NB4 (cell line): ENCODE measurements at regions not wholly inside any gene's neighbourhood (a gene's known extent, or its start where the extent isn't known, plus 50 kb on each side); places are given as distances from the start of the nearest gene placed in this dataset.
"Not testable (repeated sequence)": the region's sequence is repeated elsewhere in the genome, so short reads cannot be mapped to it uniquely, and the experiment has no call there.

Source experiments
- DNase-seq: peaks from one replicate; pipeline ENCODE4 v3.0.0; 2010; ENCODE audit warnings: low read depth
- H3K4me3 ChIP-seq: one replicate; pipeline ENCODE4 v1.5.1; 2011; ENCODE audit warnings: mild to moderate bottlenecking, low read depth, low read length, moderate library complexity
- MYC ChIP-seq: IDR thresholded peaks from 2 replicates; pipeline ENCODE4 v1.6.1; 2011; ENCODE audit warnings: low read depth, low read length
- POLR2A ChIP-seq: IDR thresholded peaks from 2 replicates; pipeline ENCODE4 v1.6.1; 2011; ENCODE audit warnings: mild to moderate bottlenecking; ENCODE audit not compliant: insufficient read length; ENCODE audit errors: extremely low read depth
- TF ChIP-seq, protein P1 (sequence below): IDR thresholded peaks from 2 replicates; pipeline ENCODE4 v1.6.1; 2011; ENCODE audit warnings: low read depth, low read length
- TF ChIP-seq, protein P2 (sequence below): IDR thresholded peaks from one replicate; pipeline ENCODE4 v1.5.1; 2012; ENCODE audit warnings: low read depth, low read length

DNA sequence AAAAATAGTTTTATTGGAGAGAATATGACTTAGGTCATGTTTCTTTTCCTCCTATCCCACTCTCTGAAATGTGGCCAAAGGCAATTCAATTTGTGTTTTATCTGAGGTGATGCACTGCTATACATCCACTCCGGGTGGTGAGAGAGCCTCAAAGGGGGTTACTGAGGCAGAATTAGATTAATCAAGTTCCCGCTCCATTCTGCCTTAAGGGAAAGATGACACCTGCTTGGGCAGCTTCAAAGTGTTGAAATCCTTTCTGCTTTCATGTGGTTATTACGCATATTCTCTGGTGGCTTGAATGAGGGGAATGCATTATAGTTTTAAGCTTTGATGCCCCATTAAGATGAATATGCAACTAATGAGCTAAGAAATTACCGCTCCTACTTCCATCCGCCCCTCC lies 213.0 kb upstream of the TMEFF2 start:
- DNase-seq: no peak
- TF ChIP-seq MYC (no peak), POLR2A (no peak)
- TF ChIP-seq, protein P1, sequence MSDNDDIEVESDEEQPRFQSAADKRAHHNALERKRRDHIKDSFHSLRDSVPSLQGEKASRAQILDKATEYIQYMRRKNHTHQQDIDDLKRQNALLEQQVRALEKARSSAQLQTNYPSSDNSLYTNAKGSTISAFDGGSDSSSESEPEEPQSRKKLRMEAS: no peak
- TF ChIP-seq, protein P2, sequence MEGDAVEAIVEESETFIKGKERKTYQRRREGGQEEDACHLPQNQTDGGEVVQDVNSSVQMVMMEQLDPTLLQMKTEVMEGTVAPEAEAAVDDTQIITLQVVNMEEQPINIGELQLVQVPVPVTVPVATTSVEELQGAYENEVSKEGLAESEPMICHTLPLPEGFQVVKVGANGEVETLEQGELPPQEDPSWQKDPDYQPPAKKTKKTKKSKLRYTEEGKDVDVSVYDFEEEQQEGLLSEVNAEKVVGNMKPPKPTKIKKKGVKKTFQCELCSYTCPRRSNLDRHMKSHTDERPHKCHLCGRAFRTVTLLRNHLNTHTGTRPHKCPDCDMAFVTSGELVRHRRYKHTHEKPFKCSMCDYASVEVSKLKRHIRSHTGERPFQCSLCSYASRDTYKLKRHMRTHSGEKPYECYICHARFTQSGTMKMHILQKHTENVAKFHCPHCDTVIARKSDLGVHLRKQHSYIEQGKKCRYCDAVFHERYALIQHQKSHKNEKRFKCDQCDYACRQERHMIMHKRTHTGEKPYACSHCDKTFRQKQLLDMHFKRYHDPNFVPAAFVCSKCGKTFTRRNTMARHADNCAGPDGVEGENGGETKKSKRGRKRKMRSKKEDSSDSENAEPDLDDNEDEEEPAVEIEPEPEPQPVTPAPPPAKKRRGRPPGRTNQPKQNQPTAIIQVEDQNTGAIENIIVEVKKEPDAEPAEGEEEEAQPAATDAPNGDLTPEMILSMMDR: no peak
- H3K4me3 ChIP-seq: no peak overlapping the region

DNA sequence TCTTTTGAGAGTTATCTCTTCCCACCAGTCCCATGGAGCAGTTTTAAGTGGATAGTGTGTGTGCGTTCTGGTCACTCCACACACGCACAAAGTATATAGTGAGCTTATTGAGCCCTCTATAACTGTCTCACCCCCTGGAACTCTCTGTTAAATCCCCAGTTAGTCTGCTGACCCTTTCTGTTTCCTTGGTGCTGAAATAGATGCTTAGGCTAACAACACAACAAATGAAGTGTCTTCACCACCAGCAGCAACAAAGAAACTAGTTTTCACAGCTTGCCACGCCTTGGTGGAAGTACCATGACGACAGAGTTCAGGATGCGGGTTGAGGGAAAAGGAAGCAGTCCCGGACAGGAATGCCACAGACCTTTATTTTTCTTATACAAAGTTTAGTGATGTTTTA lies 203.5 kb upstream of the TMEFF2 start:
- no peak for DNase-seq
- no peak overlapping the region for H3K4me3 ChIP-seq
- TF ChIP-seq, protein P2: no peak
- TF ChIP-seq POLR2A: no peak
- no peak for TF ChIP-seq MYC
- TF ChIP-seq, protein P1: no peak

DNA sequence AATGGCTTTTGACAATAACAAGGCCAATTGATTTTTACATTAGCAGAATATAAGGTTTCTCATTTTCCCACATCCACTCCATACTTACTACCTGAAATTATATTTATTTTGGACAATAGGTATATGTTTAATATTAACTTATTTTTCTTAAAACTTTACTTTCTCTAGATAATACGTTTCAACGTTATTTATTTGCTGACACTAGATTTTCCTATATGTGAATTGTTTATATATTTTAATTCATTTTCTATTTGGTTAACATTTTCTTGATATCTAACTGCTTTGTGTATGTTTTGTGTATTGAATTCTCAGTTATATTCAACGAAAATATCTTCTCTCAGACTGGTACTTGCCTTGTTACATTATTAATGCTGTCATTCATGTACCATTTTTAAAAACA lies 199.9 kb upstream of the TMEFF2 start:
- no peak for DNase-seq
- TF ChIP-seq MYC: no peak
- TF ChIP-seq POLR2A: no peak
- TF ChIP-seq, protein P2: no peak
- TF ChIP-seq, protein P1: no peak
- no peak overlapping the region for H3K4me3 ChIP-seq

DNA sequence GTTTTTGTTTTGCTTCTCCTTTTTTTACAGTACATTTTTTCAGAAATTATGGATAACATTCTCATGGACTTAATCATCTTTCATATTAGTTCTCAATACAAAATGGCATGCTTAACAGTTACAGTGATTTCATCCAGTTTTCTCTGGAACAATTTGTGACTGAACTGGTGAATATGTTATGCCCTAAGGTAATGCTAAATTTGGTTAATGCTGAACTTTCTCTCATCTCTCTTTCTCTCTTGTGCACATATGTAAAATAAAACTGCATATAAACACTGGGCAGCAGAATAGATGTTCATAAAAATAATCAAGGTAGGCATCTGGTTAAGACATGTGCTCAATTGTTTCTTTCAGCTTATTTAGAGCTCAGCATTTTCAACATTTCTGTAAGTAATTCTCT lies 196.3 kb upstream of the TMEFF2 start:
- no peak for DNase-seq
- H3K4me3 ChIP-seq: no peak overlapping the region
- no peak for TF ChIP-seq POLR2A
- TF ChIP-seq, protein P1: no peak
- no peak for TF ChIP-seq MYC
- TF ChIP-seq, protein P2: no peak

DNA sequence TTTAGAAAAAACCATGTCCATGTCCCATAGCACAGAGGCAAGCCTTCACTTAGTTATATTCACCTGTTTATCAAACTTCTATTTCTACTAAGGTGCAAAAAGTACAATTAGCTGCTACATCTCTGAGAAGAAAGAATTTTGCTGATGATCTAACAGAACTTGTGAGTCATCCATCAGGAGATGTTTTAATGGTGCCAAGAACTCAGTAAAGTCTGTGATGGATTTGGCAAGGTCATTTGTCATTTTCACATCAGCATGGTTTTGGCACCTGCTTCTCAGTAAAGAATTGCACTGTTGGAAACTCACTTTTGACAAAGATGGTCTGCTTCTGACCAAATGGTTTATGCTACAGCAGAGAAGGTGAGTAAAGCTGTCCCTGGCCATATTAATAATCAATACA lies 195.7 kb upstream of the TMEFF2 start:
- DNase-seq: no peak
- TF ChIP-seq, protein P2: no peak
- TF ChIP-seq, protein P1: no peak
- TF ChIP-seq POLR2A (no peak), MYC (no peak)
- no peak overlapping the region for H3K4me3 ChIP-seq

DNA sequence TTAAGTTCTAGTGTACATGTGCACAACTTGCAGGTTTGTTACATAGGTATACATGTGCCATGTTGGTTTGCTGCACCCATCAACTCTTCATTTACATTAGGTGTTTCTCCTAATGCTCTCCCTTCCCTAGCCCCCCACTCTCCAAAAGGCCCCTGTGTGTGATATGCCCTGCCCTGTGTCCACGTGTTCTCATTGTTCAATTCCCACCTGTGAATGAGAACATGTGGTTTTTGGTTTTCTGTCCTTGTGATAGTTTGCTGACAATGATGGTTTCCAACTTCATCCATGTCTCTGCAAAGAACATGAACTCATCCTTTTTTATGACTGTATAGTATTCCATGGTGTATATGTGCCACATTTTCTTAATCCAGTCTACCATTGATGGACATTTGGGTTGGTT lies 189.5 kb upstream of the TMEFF2 start:
- DNase-seq, H3K4me3 ChIP-seq: not testable (repeated sequence)
